ENCODE measurements at regions not wholly inside any gene's neighbourhood (a gene's known extent, or its start where the extent isn't known, plus 50 kb on each side); places are given as distances from the start of the nearest gene placed in this dataset.
A peak's percentile ranks its signal among the peaks of the same experiment; 100 is the strongest.
"Not testable (repeated sequence)": the region's sequence is repeated elsewhere in the genome, so short reads cannot be mapped to it uniquely, and the experiment has no call there.

- no peak for DNase-seq (ENCODE audit: low spot score)
These were observed 1110.5 kb downstream of the TBC1D22A start for GRCh38 chr22:47872761-47873535.

GRCh38 chr22:47865626-47866025 lies 1103.2 kb downstream of the TBC1D22A start:
- DNase-seq (ENCODE audit: low spot score), result no peak

DNA sequence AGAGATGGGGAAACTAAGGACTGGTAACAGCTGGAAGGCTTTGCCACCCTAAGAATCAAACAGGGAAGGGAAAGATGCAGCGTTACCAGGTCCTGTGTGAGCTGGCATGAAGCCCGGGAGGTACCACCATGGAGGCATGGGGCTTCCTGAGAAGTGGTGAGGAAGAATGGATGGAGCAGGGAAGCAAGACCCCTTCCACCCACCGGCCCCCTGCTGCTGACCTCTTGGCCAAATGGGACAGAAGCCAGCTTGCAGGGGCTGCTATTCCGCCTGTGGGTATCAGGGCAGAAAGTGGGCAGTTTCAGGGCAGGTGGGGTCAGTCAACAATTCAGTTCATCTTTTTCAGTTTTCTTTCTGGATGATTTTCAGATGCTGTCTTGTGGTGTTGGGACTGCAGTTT lies 1099.9 kb downstream of the TBC1D22A start:
- DNase-seq (ENCODE audit: low spot score), result no peak

DNA sequence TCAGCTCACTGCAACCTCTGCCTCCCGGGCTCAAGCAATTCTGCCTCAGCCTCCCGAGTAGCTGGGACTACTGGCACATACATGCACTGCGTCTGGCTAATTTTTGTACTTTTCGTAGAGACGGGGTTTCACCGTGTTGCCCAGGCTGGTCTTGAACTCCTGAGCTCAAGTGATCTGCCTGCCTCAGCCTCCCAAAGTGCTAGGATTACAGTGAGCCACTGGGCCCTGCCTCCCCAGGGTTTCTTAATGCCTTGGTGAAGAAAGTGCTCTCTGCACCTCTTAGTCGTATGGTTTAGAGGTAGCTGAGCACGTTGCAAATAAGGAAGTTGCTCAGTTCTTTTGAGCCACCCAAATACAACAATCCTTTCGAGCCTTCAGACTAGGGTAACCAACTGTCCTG lies 1098.5 kb downstream of the TBC1D22A start:
- not testable (repeated sequence) for DNase-seq (ENCODE audit: low spot score)

DNA sequence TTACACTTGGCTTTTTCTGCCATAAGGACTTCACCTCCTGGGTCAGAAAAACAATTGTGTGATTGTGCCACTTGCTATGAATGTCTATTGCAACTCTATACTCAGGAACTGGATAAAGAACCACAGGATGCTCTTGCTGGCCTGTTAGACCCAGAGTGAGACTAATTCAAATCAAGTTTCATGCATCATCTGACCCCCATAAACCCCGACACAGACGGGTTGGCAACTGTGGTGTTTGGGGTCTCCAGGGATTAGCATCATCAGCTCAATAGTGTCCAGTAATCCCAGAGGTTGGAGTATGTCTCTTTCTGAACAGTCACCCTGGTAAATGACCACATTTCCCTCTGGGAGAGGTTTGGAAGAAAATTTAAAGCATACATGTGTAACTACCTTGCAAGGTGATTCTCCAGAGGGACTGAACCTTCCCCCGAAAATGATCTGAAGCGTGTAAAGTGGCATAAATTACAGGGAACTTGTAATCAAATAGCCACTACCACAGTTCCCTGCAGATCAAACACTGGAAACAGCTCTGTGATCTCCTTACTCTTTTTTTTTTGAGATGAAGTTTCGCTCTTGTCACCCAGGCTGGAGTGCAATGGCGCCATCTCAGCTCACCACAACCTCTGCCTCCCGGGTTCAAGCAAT lies 1097.6 kb downstream of the TBC1D22A start:
- no peak for DNase-seq (ENCODE audit: low spot score)

DNA sequence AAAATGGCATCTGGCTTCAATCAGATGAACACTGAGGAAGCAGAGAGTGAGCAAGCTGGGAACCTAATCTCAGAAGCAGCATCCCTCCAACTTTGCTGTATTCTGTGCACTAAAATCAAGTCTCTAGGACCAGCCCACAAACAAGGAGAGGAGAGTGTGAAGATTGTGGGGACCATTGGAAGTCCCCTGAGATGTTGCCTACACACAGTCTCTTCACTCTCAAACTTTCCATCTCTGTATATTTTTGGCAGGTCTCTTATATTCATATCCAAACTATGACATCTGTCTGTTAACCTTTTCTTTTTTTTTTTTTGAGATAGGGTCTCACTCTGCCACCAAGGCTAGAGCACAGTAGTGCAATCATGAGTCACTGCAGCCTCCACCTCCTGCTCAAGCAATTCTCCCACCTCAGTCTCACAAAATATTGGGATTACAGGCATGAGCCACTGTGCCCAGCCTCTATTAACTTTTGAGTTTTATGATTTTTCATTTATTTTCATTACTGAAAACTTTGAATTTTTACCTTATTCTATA lies 1096.4 kb downstream of the TBC1D22A start:
- DNase-seq (ENCODE audit: low spot score), result no peak

- no peak for DNase-seq (ENCODE audit: low spot score)
These were observed 1092.2 kb downstream of the TBC1D22A start for GRCh38 chr22:47854680-47855079.

DNA sequence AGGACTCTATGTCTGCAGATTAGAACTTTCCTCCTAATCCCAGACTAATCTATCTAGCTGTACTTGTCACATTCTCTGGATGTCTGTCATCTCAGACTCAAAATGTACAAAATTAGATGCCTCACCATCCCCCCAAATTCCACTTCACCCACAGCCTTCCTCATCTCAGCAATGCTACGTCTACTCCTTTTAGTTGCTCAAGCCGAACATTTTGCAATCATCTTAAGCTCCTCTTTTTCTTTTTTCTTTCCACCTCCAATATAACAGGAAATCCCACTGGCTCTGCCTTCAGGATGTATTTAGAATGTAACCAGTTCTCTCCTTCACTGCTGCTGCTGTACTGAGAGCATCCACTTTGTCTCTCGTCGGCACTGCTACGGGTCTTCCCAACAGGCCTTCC lies 1091.8 kb downstream of the TBC1D22A start:
- no peak for DNase-seq (ENCODE audit: low spot score)

GRCh38 chr22:47853750-47854149 lies 1091.3 kb downstream of the TBC1D22A start:
- DNase-seq (ENCODE audit: low spot score), result no peak

GRCh38 chr22:47851586-47851985 lies 1089.1 kb downstream of the TBC1D22A start:
- no peak for DNase-seq (ENCODE audit: low spot score)

DNA sequence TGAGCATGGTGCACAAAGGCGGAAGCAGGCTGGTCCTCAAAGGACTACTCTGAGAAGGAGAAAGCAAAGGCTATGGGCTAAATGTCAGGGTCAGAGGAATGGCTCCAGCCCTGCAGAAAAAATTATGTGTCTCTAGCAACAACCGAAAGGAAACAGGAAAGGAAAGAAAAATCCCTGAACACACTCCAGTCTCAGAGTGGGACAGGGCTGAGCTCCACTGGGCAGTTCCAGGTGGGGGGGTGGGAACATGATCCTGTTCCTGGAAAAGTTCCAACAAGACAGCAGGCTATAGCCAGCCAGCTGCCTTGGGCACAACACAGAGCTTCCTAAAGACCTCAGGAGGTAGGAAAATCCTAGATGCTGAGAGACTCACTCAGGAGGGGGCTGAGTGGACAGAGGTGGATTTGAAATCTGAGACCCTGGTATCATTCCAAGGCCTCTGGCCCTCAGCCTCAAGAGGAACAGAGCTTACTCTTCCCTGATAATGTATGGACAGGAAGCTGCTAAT lies 1088.2 kb downstream of the TBC1D22A start:
- DNase-seq (ENCODE audit: low spot score), result no peak

GRCh38 chr22:47849576-47849975 lies 1087.1 kb downstream of the TBC1D22A start:
- peak; percentile 22 for DNase-seq (ENCODE audit: low spot score)

- no peak for DNase-seq (ENCODE audit: low spot score)
These were observed 1085.9 kb downstream of the TBC1D22A start for GRCh38 chr22:47848184-47848920.

DNA sequence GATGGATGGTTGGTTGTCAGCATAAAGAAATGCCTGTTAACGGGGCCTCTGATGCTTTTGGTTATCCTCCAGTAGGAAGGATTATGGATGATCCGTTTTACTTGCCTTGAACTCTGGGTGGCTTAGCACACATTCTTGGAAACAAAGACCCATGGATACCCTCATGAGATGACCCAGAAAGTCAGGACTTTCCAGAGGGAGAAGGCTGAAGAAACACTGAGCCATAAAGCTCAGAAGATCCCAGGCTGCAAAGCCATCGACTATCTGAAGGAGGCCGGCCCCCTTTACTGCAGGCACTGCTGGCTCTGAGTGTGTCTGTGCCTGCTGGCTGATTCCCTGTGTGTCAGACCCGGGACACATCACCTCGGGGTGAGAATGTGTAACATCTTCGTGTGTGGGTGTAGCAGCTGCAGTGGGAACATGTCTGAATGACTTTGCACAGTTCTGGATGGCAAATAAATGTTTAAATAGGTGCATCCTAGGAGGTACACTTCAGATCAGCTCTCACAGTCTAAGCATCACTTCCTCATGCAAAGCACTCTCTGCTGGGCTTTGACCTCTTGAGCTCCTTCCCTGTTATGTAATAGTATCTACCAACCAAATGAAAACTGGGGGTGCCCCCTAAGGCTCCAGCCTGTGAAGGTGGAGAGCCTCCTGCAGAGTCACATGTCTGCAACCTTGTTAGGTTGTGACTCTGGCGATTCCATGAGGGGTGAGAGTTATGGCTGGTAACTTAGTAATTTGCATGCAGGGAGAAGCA lies 1084.9 kb downstream of the TBC1D22A start:
- DNase-seq (ENCODE audit: low spot score), result peak; percentile 27

GRCh38 chr22:47846206-47846605 lies 1083.8 kb downstream of the TBC1D22A start:
- DNase-seq (ENCODE audit: low spot score), result no peak

DNA sequence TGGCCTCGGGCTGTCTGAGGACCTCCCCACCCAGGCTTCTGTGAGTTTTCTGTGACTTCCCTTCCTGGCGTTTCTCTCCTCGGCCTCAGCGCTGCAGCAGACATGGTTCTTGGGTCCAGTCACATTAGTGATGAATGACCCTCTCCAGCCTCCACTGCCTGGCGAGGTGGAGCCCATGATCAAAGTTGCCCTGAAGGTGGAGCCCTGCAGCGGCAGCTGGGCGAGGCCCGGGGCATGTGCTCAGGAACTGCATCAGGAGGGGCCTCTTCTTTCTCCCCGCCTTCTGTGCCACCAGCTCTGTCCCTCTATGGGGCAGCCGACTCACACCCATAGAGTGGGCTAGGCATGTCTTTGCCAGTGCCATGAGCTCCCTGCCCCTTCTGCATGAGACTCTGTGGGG lies 1079.7 kb downstream of the TBC1D22A start:
- no peak for DNase-seq (ENCODE audit: low spot score)

GRCh38 chr22:47841156-47841555 lies 1078.7 kb downstream of the TBC1D22A start:
- DNase-seq (ENCODE audit: low spot score), result no peak

- DNase-seq (ENCODE audit: low spot score), result no peak
These were observed 1077.3 kb downstream of the TBC1D22A start for GRCh38 chr22:47839595-47840227.

DNA sequence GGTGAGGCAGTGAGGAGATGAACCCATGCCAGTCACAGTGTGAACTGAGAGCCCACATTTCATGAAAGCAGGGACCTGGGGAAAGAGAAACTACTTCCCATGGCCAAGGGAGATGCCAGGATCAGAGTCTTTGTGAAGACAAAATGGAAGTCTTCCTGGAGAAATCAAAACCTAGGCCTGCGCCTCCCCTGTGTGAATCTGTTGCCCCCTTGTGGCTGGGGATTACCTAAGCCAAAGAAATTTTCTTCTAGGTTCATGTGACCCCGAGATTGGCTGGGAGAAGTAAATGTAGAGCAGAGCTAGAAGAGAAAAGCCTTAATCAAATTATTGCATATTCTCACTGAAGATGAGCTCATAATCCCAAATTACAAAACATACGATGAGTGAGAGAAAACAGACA lies 1075.3 kb downstream of the TBC1D22A start:
- DNase-seq (ENCODE audit: low spot score), result no peak

- no peak for DNase-seq (ENCODE audit: low spot score)
These were observed 1074.5 kb downstream of the TBC1D22A start for GRCh38 chr22:47836957-47837356.

DNA sequence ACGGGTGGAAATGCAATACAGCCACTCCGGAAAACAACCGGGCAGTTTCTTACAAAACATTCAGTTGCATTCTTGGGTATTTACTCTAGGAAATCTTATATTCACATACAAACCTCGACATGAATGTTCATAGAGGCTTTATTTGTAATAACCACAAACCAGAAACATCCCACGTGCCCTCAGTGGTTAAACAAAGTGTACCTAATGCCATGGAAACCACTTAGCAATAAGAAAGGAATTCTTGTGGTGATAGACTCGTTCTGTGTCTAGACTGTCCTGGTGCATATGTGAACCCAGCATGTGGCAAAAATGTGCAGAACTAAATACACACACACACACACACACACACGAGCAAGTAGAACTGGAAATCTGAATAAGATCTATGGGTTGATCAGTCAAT lies 1073.3 kb downstream of the TBC1D22A start:
- no peak for DNase-seq (ENCODE audit: low spot score)
